ENCODE measurements at regions not wholly inside any gene's neighbourhood (a gene's known extent, or its start where the extent isn't known, plus 50 kb on each side); places are given as distances from the start of the nearest gene placed in this dataset.

DNA sequence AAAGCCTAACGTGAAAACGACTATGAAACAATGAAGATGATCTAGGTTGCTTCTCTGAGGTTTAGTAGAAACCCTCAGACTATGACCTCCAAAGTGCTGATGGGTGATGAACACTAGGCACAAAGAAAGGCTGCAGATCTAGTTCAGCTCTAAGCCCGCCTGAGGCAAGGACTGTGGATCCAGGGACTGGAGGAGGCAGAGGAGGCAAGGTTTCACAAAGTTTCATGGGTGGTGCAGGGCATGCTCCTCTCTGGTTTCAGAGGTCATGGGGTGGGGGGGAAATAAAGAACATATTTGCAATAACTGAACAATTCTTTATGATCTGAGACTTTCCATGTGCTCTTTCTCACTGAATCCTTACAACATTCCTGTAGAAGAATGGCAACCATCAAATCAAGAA lies 679.2 kb downstream of the NTRK3 start:
- Histone ChIP-seq H3K27ac (no peak overlapping the region), H3K27me3 (no peaks in the 10 kb centered on the region), H3K4me3 (no peak overlapping the region), H3K4me1 (no peaks in the 10 kb centered on the region), H3K9me3 (no peaks in the 10 kb centered on the region), H3K36me3 (no peaks in the 10 kb centered on the region)
- no peak for ATAC-seq
- no peak for DNase-seq
- intact Hi-C loops (cut with DNase I) = no loop called here
- TF ChIP-seq, protein P1, sequence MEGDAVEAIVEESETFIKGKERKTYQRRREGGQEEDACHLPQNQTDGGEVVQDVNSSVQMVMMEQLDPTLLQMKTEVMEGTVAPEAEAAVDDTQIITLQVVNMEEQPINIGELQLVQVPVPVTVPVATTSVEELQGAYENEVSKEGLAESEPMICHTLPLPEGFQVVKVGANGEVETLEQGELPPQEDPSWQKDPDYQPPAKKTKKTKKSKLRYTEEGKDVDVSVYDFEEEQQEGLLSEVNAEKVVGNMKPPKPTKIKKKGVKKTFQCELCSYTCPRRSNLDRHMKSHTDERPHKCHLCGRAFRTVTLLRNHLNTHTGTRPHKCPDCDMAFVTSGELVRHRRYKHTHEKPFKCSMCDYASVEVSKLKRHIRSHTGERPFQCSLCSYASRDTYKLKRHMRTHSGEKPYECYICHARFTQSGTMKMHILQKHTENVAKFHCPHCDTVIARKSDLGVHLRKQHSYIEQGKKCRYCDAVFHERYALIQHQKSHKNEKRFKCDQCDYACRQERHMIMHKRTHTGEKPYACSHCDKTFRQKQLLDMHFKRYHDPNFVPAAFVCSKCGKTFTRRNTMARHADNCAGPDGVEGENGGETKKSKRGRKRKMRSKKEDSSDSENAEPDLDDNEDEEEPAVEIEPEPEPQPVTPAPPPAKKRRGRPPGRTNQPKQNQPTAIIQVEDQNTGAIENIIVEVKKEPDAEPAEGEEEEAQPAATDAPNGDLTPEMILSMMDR (IDR thresholded peaks at IDR 0.05) = no peak

GRCh38 chr15:87576486-87577176 lies 679.9 kb downstream of the NTRK3 start:
- H3K27me3 ChIP-seq = no peaks in the 10 kb centered on the region
- DNase-seq (no peak), ATAC-seq (no peak)
- H3K27ac ChIP-seq = no peak overlapping the region
- intact Hi-C loops (cut with DNase I) = no loop called here
- no peaks in the 10 kb centered on the region for H3K36me3 ChIP-seq
- no peak overlapping the region for H3K4me3 ChIP-seq
- TF ChIP-seq, protein P1 (IDR thresholded peaks at IDR 0.05) = no peak
- no peaks in the 10 kb centered on the region for H3K9me3 ChIP-seq
- no peaks in the 10 kb centered on the region for H3K4me1 ChIP-seq

GRCh38 chr15:87575896-87576473 lies 680.6 kb downstream of the NTRK3 start:
- ATAC-seq = no peak

GRCh38 chr15:87573534-87573933 lies 683.0 kb downstream of the NTRK3 start:
- no peak overlapping the region for H3K27ac ChIP-seq
- no peak overlapping the region for H3K4me3 ChIP-seq
- TF ChIP-seq, protein P1 (IDR thresholded peaks at IDR 0.05) = no peak
- no peaks in the 10 kb centered on the region for H3K9me3 ChIP-seq
- ATAC-seq = no peak
- no peaks in the 10 kb centered on the region for H3K27me3 ChIP-seq
- no peak for DNase-seq
- no peaks in the 10 kb centered on the region for H3K4me1 ChIP-seq
- intact Hi-C loops (cut with DNase I) = no loop called here
- no peaks in the 10 kb centered on the region for H3K36me3 ChIP-seq

More at GRCh38 chr15:87575896-87576473, 680.6 kb downstream of the NTRK3 start:
- no peak overlapping the region for H3K4me3 ChIP-seq
- TF ChIP-seq, protein P1 (IDR thresholded peaks at IDR 0.05) = no peak
- no peak overlapping the region for H3K27ac ChIP-seq
- no peaks in the 10 kb centered on the region for H3K9me3 ChIP-seq
- DNase-seq = no peak
- intact Hi-C loops (cut with DNase I) = no loop called here
- H3K36me3 ChIP-seq = no peaks in the 10 kb centered on the region
- H3K27me3 ChIP-seq = no peaks in the 10 kb centered on the region
- no peaks in the 10 kb centered on the region for H3K4me1 ChIP-seq

DNA sequence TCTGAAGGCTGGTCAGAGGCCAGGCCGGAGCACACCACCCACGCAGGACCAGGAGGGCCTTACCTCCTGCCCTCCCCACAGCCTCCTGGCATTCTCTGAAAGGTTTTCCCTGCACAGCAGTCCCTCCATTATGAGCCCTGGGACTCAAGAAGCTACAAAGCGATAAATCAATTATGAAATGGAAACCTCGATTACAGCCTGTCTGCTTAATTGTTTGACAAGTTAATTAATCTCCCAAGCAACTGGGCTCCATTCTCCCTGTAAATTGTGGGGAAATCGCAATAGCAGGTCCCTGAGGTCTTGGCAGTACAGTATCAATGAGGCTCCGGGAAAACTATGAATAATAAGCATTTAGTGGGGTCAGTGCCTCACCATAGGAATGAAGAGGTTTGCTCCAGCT lies 683.5 kb downstream of the NTRK3 start:
- no peaks in the 10 kb centered on the region for H3K27me3 ChIP-seq
- TF ChIP-seq, protein P1 (IDR thresholded peaks at IDR 0.05) = no peak
- H3K36me3 ChIP-seq = no peaks in the 10 kb centered on the region
- H3K9me3 ChIP-seq = no peaks in the 10 kb centered on the region
- ATAC-seq (no peak), DNase-seq (no peak)
- intact Hi-C loops (cut with DNase I) = no loop called here
- no peak overlapping the region for H3K4me3 ChIP-seq
- no peaks in the 10 kb centered on the region for H3K4me1 ChIP-seq
- H3K27ac ChIP-seq = no peak overlapping the region
